HG03064 (cell line): ENCODE measurements at regions not wholly inside any gene's neighbourhood (a gene's known extent, or its start where the extent isn't known, plus 50 kb on each side); places are given as distances from the start of the nearest gene placed in this dataset.
"Not testable (repeated sequence)": the region's sequence is repeated elsewhere in the genome, so short reads cannot be mapped to it uniquely, and the experiment has no call there.

Experiments used
- ATAC-seq: cut with Tn5 transposase; IDR thresholded peaks from one replicate; pipeline ENCODE4 v1.9.1; 2021; ENCODE audit warnings: low read depth; ENCODE audit not compliant: unreplicated experiment

- ATAC-seq = not testable (repeated sequence)
Measured at GRCh38 chr2:89947208-89947815, 1255.8 kb downstream of the RPIA start.

GRCh38 chr2:89948102-89948501 lies 1256.6 kb downstream of the RPIA start:
- not testable (repeated sequence) for ATAC-seq

- not testable (repeated sequence) for ATAC-seq
Measured at GRCh38 chr2:89950807-89951206, 1259.3 kb downstream of the RPIA start.

GRCh38 chr2:89957236-89957635 lies 1265.8 kb downstream of the RPIA start:
- ATAC-seq = not testable (repeated sequence)

GRCh38 chr2:89959729-89960378 lies 1268.4 kb downstream of the RPIA start:
- ATAC-seq = not testable (repeated sequence)

- not testable (repeated sequence) for ATAC-seq
Measured at GRCh38 chr2:89960570-89960969, 1269.1 kb downstream of the RPIA start.

GRCh38 chr2:89968567-89968966 lies 1277.1 kb downstream of the RPIA start:
- not testable (repeated sequence) for ATAC-seq

GRCh38 chr2:89969190-89969589 lies 1277.7 kb downstream of the RPIA start:
- ATAC-seq = not testable (repeated sequence)

GRCh38 chr2:89973849-89974248 lies 1282.4 kb downstream of the RPIA start:
- ATAC-seq = not testable (repeated sequence)

GRCh38 chr2:89979826-89980537 lies 1288.5 kb downstream of the RPIA start:
- not testable (repeated sequence) for ATAC-seq

- not testable (repeated sequence) for ATAC-seq
Measured at GRCh38 chr2:89982246-89982645, 1290.8 kb downstream of the RPIA start.

- ATAC-seq = not testable (repeated sequence)
Measured at GRCh38 chr2:89985650-89986049, 1294.2 kb downstream of the RPIA start.

GRCh38 chr2:89986532-89986931 lies 1295.1 kb downstream of the RPIA start:
- not testable (repeated sequence) for ATAC-seq

GRCh38 chr2:89996779-89997178 lies 1305.3 kb downstream of the RPIA start:
- ATAC-seq = not testable (repeated sequence)

- not testable (repeated sequence) for ATAC-seq
Measured at GRCh38 chr2:90004553-90004952, 1313.1 kb downstream of the RPIA start.

GRCh38 chr2:90010442-90011100 lies 1319.1 kb downstream of the RPIA start:
- not testable (repeated sequence) for ATAC-seq

- not testable (repeated sequence) for ATAC-seq
Measured at GRCh38 chr2:90011101-90011443, 1319.6 kb downstream of the RPIA start.

- not testable (repeated sequence) for ATAC-seq
Measured at GRCh38 chr2:90019908-90020307, 1328.4 kb downstream of the RPIA start.

- not testable (repeated sequence) for ATAC-seq
Measured at GRCh38 chr2:90021234-90021633, 1329.8 kb downstream of the RPIA start.

- ATAC-seq = not testable (repeated sequence)
Measured at GRCh38 chr2:90027231-90027643, 1335.8 kb downstream of the RPIA start.
